HL-60 (cell line): ENCODE measurements at regions not wholly inside any gene's neighbourhood (a gene's known extent, or its start where the extent isn't known, plus 50 kb on each side); places are given as distances from the start of the nearest gene placed in this dataset.

Source experiments
- DNase-seq, 2 experiments: peaks; one replicate each; pipeline ENCODE4 v3.0.0-alpha.2; 2010 to 2020; ENCODE audit warnings: low read depth in 1 of 2, low spot score in 1 of 2
- H3K27ac ChIP-seq: fragments of 250-450 bp; sonication (Bioruptor Pico); replicated peaks from 2 replicates; pipeline ENCODE4 v1.5.1; 2020; ENCODE audit warnings: mild to moderate bottlenecking, moderate library complexity
- H3K27me3 ChIP-seq: fragments of 250-450 bp; sonication (Bioruptor Pico); 2 replicates; pipeline ENCODE4 v1.5.1; 2021; ENCODE audit warnings: mild to moderate bottlenecking, moderate library complexity; ENCODE audit not compliant: insufficient read depth, poor library complexity, severe bottlenecking
- H3K4me3 ChIP-seq: replicated peaks from 2 replicates; pipeline ENCODE4 v1.5.1; 2011; ENCODE audit warnings: mild to moderate bottlenecking, control low read depth, low read length; ENCODE audit not compliant: insufficient read depth
- CTCF ChIP-seq: IDR thresholded peaks from one replicate; pipeline ENCODE4 v1.5.1; 2011; ENCODE audit warnings: low read length, control low read depth, inconsistent platforms; ENCODE audit not compliant: insufficient read depth
- GABPA ChIP-seq: IDR thresholded peaks from 2 replicates; pipeline ENCODE4 v1.6.1; 2012; ENCODE audit warnings: low read depth
- POLR2AphosphoS5 ChIP-seq: IDR thresholded peaks from 2 replicates; pipeline ENCODE4 v1.6.1; 2012; ENCODE audit warnings: low read depth
- REST ChIP-seq: IDR thresholded peaks from 2 replicates; pipeline ENCODE4 v1.6.1; 2012; ENCODE audit warnings: low read depth; ENCODE audit not compliant: insufficient replicate concordance
- SPI1 ChIP-seq: IDR thresholded peaks from 2 replicates; pipeline ENCODE4 v1.6.1; 2012; ENCODE audit warnings: low read depth, mild to moderate bottlenecking, borderline replicate concordance

GRCh38 chr9:86636519-86636918, 282.3 kb upstream of the TUT7 start:
- TF ChIP-seq POLR2AphosphoS5 (no peak), CTCF (no peak), GABPA (no peak), REST (no peak), SPI1 (no peak)
- H3K4me3 ChIP-seq: no peak overlapping the region
- no peak for DNase-seq

GRCh38 chr9:86636038-86636437, 281.8 kb upstream of the TUT7 start:
- no peak overlapping the region for H3K4me3 ChIP-seq
- no peaks in the 10 kb centered on the region for H3K27me3 ChIP-seq
- DNase-seq: no peak
- no peak for TF ChIP-seq GABPA
- TF ChIP-seq SPI1: no peak
- TF ChIP-seq POLR2AphosphoS5: no peak
- no peak for TF ChIP-seq REST
- no peak for TF ChIP-seq CTCF
- H3K27ac ChIP-seq: no peak overlapping the region

More at GRCh38 chr9:86636519-86636918, 282.3 kb upstream of the TUT7 start:
- no peaks in the 10 kb centered on the region for H3K27me3 ChIP-seq
- no peak overlapping the region for H3K27ac ChIP-seq

GRCh38 chr9:86634501-86634900, 280.3 kb upstream of the TUT7 start:
- no peak for DNase-seq
- no peak for TF ChIP-seq REST
- no peak for TF ChIP-seq POLR2AphosphoS5
- no peak for TF ChIP-seq CTCF
- no peak for TF ChIP-seq SPI1
- TF ChIP-seq GABPA: no peak
- Histone ChIP-seq H3K27me3 (no peaks in the 10 kb centered on the region), H3K27ac (no peak overlapping the region), H3K4me3 (no peak overlapping the region)
